ENCODE measurements at regions not wholly inside any gene's neighbourhood (a gene's known extent, or its start where the extent isn't known, plus 50 kb on each side); places are given as distances from the start of the nearest gene placed in this dataset.

DNA sequence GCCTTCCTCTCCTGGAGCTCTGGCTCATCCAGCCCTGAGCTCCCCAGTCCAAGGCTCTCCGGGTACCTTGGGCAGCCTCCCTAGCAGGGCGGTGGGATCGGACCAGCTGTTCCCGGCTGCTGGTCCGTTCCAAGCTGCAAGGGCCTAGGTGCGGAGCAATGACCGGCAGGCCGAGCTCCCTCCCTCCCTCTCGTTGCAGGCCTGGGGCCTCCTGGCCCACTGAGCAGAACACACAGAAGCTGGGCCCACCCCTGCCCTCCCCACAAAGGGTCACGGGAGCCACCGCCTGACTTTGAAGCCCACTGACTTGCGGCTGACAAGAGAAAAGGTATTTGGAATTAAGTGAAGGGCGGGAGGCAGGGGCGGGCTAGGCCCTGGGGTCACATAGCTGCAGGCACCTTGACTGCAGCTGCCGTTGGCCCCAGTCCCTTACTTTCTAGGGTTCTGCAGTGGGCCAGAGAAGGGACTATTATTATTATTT lies 104.7 kb upstream of the IER5L start:
- POLR2A ChIA-PET: interaction anchor here (0.6 kb wide), 1 partner anchor 270 kb away, joined by 3 read pairs; no protein-coding TSS in a partner anchor
- RAD21 ChIA-PET (ENCODE audit: low non-redundant PET in 1 of 2, low total read pairs in 2 of 2, uncharacterized antibody in 2 of 2, unreplicated experiment in 2 of 2): no interaction called here
- TF ChIP-seq SIN3A (IDR thresholded peaks at IDR 0.05; ENCODE audit: low read depth): no peak
- no peak for TF ChIP-seq EZH2phosphoT487 (IDR thresholded peaks at IDR 0.05; ENCODE audit: borderline replicate concordance)
- no peak for TF ChIP-seq POLR2A (IDR thresholded peaks at IDR 0.05; ENCODE audit: borderline replicate concordance, extremely low read depth, insufficient read depth, insufficient read length)
- no peak for TF ChIP-seq POLR2AphosphoS5 (IDR thresholded peaks at IDR 0.05; ENCODE audit: low read depth, low read length)
- TF ChIP-seq CEBPB (IDR thresholded peaks at IDR 0.05; ENCODE audit: low read depth): no peak
- TF ChIP-seq EZH2 (IDR thresholded peaks at IDR 0.05): no peak
- no peak for TF ChIP-seq RAD21 (IDR thresholded peaks at IDR 0.05; ENCODE audit: low read depth)
- TF ChIP-seq, protein P1, sequence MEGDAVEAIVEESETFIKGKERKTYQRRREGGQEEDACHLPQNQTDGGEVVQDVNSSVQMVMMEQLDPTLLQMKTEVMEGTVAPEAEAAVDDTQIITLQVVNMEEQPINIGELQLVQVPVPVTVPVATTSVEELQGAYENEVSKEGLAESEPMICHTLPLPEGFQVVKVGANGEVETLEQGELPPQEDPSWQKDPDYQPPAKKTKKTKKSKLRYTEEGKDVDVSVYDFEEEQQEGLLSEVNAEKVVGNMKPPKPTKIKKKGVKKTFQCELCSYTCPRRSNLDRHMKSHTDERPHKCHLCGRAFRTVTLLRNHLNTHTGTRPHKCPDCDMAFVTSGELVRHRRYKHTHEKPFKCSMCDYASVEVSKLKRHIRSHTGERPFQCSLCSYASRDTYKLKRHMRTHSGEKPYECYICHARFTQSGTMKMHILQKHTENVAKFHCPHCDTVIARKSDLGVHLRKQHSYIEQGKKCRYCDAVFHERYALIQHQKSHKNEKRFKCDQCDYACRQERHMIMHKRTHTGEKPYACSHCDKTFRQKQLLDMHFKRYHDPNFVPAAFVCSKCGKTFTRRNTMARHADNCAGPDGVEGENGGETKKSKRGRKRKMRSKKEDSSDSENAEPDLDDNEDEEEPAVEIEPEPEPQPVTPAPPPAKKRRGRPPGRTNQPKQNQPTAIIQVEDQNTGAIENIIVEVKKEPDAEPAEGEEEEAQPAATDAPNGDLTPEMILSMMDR (IDR thresholded peaks at IDR 0.05 in 2 of 3, conservative IDR thresholded peaks at IDR 0.05 in 1 of 3; ENCODE audit: borderline replicate concordance in 1 of 3, insufficient read depth in 1 of 3, low read depth in 2 of 3, low read length in 2 of 3): no peak
- TF ChIP-seq ZNF274 (IDR thresholded peaks at IDR 0.05; ENCODE audit: low read depth, low read length): no peak
- H3K9ac ChIP-seq (ENCODE audit: low read length): no peak overlapping the region
- no peaks in the 10 kb centered on the region for H3K9me2 ChIP-seq (ENCODE audit: insufficient read depth)
- no peaks in the 10 kb centered on the region for H3K27me3 ChIP-seq (ENCODE audit: insufficient read depth, low read length)
- CTCF ChIA-PET: no interaction called here
- no peak for DNase-seq (ENCODE audit: low read depth, low spot score)
- H3K4me2 ChIP-seq (ENCODE audit: low read length): no peak overlapping the region
- no peaks in the 10 kb centered on the region for H3K79me2 ChIP-seq (ENCODE audit: insufficient read depth, low read length)
- H3K9me3 ChIP-seq (ENCODE audit: control insufficient read depth in 1 of 2, insufficient read depth in 1 of 2, low read depth in 1 of 2, low read length in 2 of 2): no peaks in the 10 kb centered on the region
- H3K4me1 ChIP-seq (ENCODE audit: control insufficient read depth in 1 of 2, insufficient read depth in 2 of 2, low read length in 2 of 2): peaks cover 12 to 19% of the 10 kb centered on the region in 2 experiments
- ATAC-seq: no peak
- intact Hi-C loops (cut with micrococcal nuclease): no loop called here
- no peaks in the 10 kb centered on the region for H3K36me3 ChIP-seq (ENCODE audit: control insufficient read depth in 1 of 2, insufficient read depth in 2 of 2, low read length in 2 of 2)
- no peak overlapping the region for H2AFZ ChIP-seq (ENCODE audit: low read depth, low read length, poor library complexity, severe bottlenecking)
- no TSS peak for BruUV-seq (replicated peaks)
- H3K27ac ChIP-seq (ENCODE audit: low read depth, low read length): no peak overlapping the region
- no peaks in the 10 kb centered on the region for H4K20me1 ChIP-seq (ENCODE audit: insufficient read depth)
- no peak overlapping the region for H3K4me3 ChIP-seq (replicated peaks in 1 of 2; ENCODE audit: low read depth in 1 of 2, low read length in 2 of 2)
